H9 (cell line): ENCODE measurements at regions not wholly inside any gene's neighbourhood (a gene's known extent, or its start where the extent isn't known, plus 50 kb on each side); places are given as distances from the start of the nearest gene placed in this dataset.

Experiments used
- DNase-seq: peaks from one replicate; pipeline ENCODE4 v3.0.0-alpha.2; 2017
- H2AFZ ChIP-seq: one replicate; pipeline ENCODE4 v1.6.1; 2013; ENCODE audit warnings: mild to moderate bottlenecking, low read length, control low read depth, moderate library complexity
- H2AK5ac ChIP-seq: 2 replicates; pipeline ENCODE4 v1.6.1; 2013; ENCODE audit warnings: low read length, control low read depth, mixed read lengths; ENCODE audit not compliant: insufficient read length
- H2BK120ac ChIP-seq: one replicate; pipeline ENCODE4 v1.6.1; 2013; ENCODE audit warnings: low read depth, mild to moderate bottlenecking, low read length, control low read depth, inconsistent platforms; ENCODE audit not compliant: poor library complexity, severe bottlenecking
- H2BK12ac ChIP-seq: 2 replicates; pipeline ENCODE4 v1.6.1; 2013; ENCODE audit warnings: low read length, control low read depth, mixed read lengths, low read depth; ENCODE audit not compliant: insufficient read length
- H2BK15ac ChIP-seq: 2 replicates; pipeline ENCODE4 v1.6.1; 2013; ENCODE audit warnings: low read depth, low read length, control low read depth
- H2BK20ac ChIP-seq: one replicate; pipeline ENCODE4 v1.6.1; 2013; ENCODE audit warnings: low read depth, mild to moderate bottlenecking, low read length, control low read depth, inconsistent platforms; ENCODE audit not compliant: poor library complexity, severe bottlenecking
- H2BK5ac ChIP-seq: 2 replicates; pipeline ENCODE4 v1.6.1; 2013; ENCODE audit warnings: low read length, control low read depth, mixed read lengths; ENCODE audit not compliant: insufficient read length
- H3K14ac ChIP-seq: 2 replicates; pipeline ENCODE4 v1.6.1; 2013; ENCODE audit warnings: low read length, control low read depth; ENCODE audit not compliant: insufficient read depth
- H3K18ac ChIP-seq: 2 replicates; pipeline ENCODE4 v1.6.1; 2013; ENCODE audit warnings: low read depth, mild to moderate bottlenecking, mixed read lengths, low read length, control low read depth; ENCODE audit not compliant: insufficient read length
- H3K23ac ChIP-seq: 2 replicates; pipeline ENCODE4 v1.6.1; 2013; ENCODE audit warnings: low read length, control low read depth, mixed read lengths, low read depth; ENCODE audit not compliant: insufficient read length
- H3K23me2 ChIP-seq: 2 replicates; pipeline ENCODE4 v1.6.1; 2013; ENCODE audit warnings: low read depth, mild to moderate bottlenecking, mixed read lengths, low read length, control low read depth; ENCODE audit not compliant: insufficient read length, poor library complexity, severe bottlenecking
- H3K27ac ChIP-seq: 2 replicates; pipeline ENCODE4 v1.5.1; 2013; ENCODE audit warnings: low read length, control low read depth, mixed read lengths, low read depth; ENCODE audit not compliant: insufficient read length
- H3K27me3 ChIP-seq: 2 replicates; pipeline ENCODE4 v1.6.1; 2013; ENCODE audit warnings: low read length, control low read depth, inconsistent platforms; ENCODE audit not compliant: insufficient read depth
- H3K4ac ChIP-seq: 2 replicates; pipeline ENCODE4 v1.6.1; 2013; ENCODE audit warnings: low read depth, mild to moderate bottlenecking, control low read depth, inconsistent platforms, low read length, moderate library complexity
- H3K4me1 ChIP-seq: 2 replicates; pipeline ENCODE4 v1.6.1; 2013; ENCODE audit warnings: low read length, control low read depth, inconsistent platforms; ENCODE audit not compliant: insufficient read depth
- H3K4me2 ChIP-seq: 2 replicates; pipeline ENCODE4 v1.6.1; 2013; ENCODE audit warnings: low read length, control low read depth, mixed read lengths; ENCODE audit not compliant: insufficient read length, insufficient read depth
- H3K56ac ChIP-seq: 2 replicates; pipeline ENCODE4 v1.6.1; 2013; ENCODE audit warnings: low read depth, mild to moderate bottlenecking, mixed read lengths, low read length, control low read depth; ENCODE audit not compliant: insufficient read length
- H3K79me1 ChIP-seq: 2 replicates; pipeline ENCODE4 v1.6.1; 2013; ENCODE audit warnings: low read depth, mild to moderate bottlenecking, moderate library complexity, low read length, control low read depth, inconsistent platforms; ENCODE audit not compliant: insufficient read depth, poor library complexity, severe bottlenecking
- H3K79me2 ChIP-seq: 2 replicates; pipeline ENCODE4 v1.6.1; 2013; ENCODE audit warnings: low read length, control low read depth, inconsistent platforms; ENCODE audit not compliant: insufficient read depth
- H3K9ac ChIP-seq: 2 replicates; pipeline ENCODE4 v1.6.1; 2013; ENCODE audit warnings: low read length, control low read depth, mixed read lengths; ENCODE audit not compliant: insufficient read length; ENCODE audit errors: extremely low read depth
- H3K9me3 ChIP-seq: one replicate; pipeline ENCODE4 v1.6.1; 2013; ENCODE audit warnings: low read depth, low read length, inconsistent platforms; ENCODE audit not compliant: control insufficient read depth
- H3T11ph ChIP-seq: one replicate; pipeline ENCODE4 v1.6.1; 2013; ENCODE audit warnings: mild to moderate bottlenecking, low read length, control low read depth, inconsistent platforms
- H4K20me1 ChIP-seq: one replicate; pipeline ENCODE4 v1.6.1; 2013; ENCODE audit not compliant: control insufficient read depth, insufficient read length, insufficient read depth
- H4K5ac ChIP-seq: 2 replicates; pipeline ENCODE4 v1.6.1; 2013; ENCODE audit warnings: low read depth, mild to moderate bottlenecking, mixed read lengths, low read length, control low read depth; ENCODE audit not compliant: insufficient read length
- H4K8ac ChIP-seq: replicated peaks from 2 replicates; pipeline ENCODE4 v1.6.1; 2013; ENCODE audit warnings: low read length, control low read depth, mixed read lengths, low read depth; ENCODE audit not compliant: insufficient read length
- H4K91ac ChIP-seq: 2 replicates; pipeline ENCODE4 v1.6.1; 2013; ENCODE audit warnings: low read depth, mild to moderate bottlenecking, moderate library complexity, mixed read lengths, low read length, control low read depth; ENCODE audit not compliant: insufficient read length
- H3K27ac Mint-ChIP-seq, 3 experiments: 2 replicates in 2 of 3; 3 replicates in 1 of 3; pipeline ENCODE4 v1.8.0; 2020 to 2021; ENCODE audit warnings: mixed read lengths in 3 of 3, mild to moderate bottlenecking in 1 of 3, moderate library complexity in 1 of 3
- H3K27me3 Mint-ChIP-seq: 2 replicates; pipeline ENCODE4 v1.8.0; 2021; ENCODE audit warnings: low read depth, mild to moderate bottlenecking, moderate library complexity, mixed read lengths
- H3K36me3 Mint-ChIP-seq, 3 experiments: 2 replicates in 2 of 3; 3 replicates in 1 of 3; pipeline ENCODE4 v1.8.0; 2020 to 2021; ENCODE audit warnings: low read depth in 3 of 3, mixed read lengths in 3 of 3; ENCODE audit not compliant: insufficient read depth in 1 of 3
- H3K4me1 Mint-ChIP-seq, 2 experiments: 2 replicates each; pipeline ENCODE4 v1.8.0; 2020; ENCODE audit warnings: mixed read lengths in 2 of 2
- H3K4me3 Mint-ChIP-seq, 2 experiments: 2 replicates in 1 of 2; 3 replicates in 1 of 2; pipeline ENCODE4 v1.8.0; 2020 to 2021; ENCODE audit warnings: mild to moderate bottlenecking in 2 of 2, mixed read lengths in 2 of 2, moderate library complexity in 1 of 2
- H3K9me3 Mint-ChIP-seq, 2 experiments: 2 replicates in 1 of 2; 3 replicates in 1 of 2; pipeline ENCODE4 v1.8.0; 2020; ENCODE audit warnings: mild to moderate bottlenecking in 2 of 2, mixed read lengths in 2 of 2, moderate library complexity in 1 of 2
- WGBS: extraction: QIAGEN DNeasy Blood & Tissue Kit; methylation state at CpG from one replicate; pipeline ENCODE4 v1.1.7; 2013; ENCODE audit warnings: missing lambda C conversion rate, low lambda C conversion rate, mixed read lengths; ENCODE audit not compliant: insufficient read length; ENCODE audit errors: extremely low coverage; 5-methylcytosine and 5-hydroxymethylcytosine counted together
- TF ChIP-seq, protein P1 (sequence below): fragments of 200-600 bp; sonication (generic); conservative IDR thresholded peaks from 3 replicates; pipeline ENCODE4 v1.8.0; 2021; ENCODE audit warnings: antibody characterized with exemption, mild to moderate bottlenecking

GRCh38 chr2:12282780-12283695 lies 433.7 kb upstream of the TRIB2 start:
- Histone ChIP-seq H3K14ac (no peak overlapping the region), H3K56ac (no peak overlapping the region), H3K4me2 (no peak overlapping the region), H3K23ac (no peak overlapping the region), H2BK20ac (no peak overlapping the region), H2AK5ac (no peak overlapping the region), H2BK15ac (no peak overlapping the region), H3K9me3 (no peaks in the 10 kb centered on the region), H2BK12ac (no peak overlapping the region), H3K4me1 (no peaks in the 10 kb centered on the region), H4K5ac (no peak overlapping the region), H2BK120ac (no peak overlapping the region), H3K9ac (no peak overlapping the region), H3K4ac (no peak overlapping the region), H3K79me2 (no peaks in the 10 kb centered on the region), H4K91ac (no peak overlapping the region), H2BK5ac (no peak overlapping the region), H3T11ph (no peak overlapping the region), H3K23me2 (no peaks in the 10 kb centered on the region), H3K18ac (no peak overlapping the region), H2AFZ (no peak overlapping the region), H3K79me1 (no peaks in the 10 kb centered on the region), H4K20me1 (no peaks in the 10 kb centered on the region), H4K8ac (no peak overlapping the region), H3K27ac (no peak overlapping the region), H3K27me3 (no peaks in the 10 kb centered on the region)
- Mint-ChIP-seq H3K27ac (no peak overlapping the region), H3K4me3 (no peak overlapping the region), H3K4me1 (peaks cover 7 to 10% of the 10 kb centered on the region in 2 experiments), H3K9me3 (peaks cover 15 to 19% of the 10 kb centered on the region in 2 experiments), H3K36me3 (peaks cover 3 to 22% (median 3%) of the 10 kb centered on the region in 3 experiments; a peak in 6 of 7 replicates), H3K27me3 (no peaks in the 10 kb centered on the region)
- no CpG with 5 or more reads among the region's 3 CpGs for WGBS
- TF ChIP-seq, protein P1, sequence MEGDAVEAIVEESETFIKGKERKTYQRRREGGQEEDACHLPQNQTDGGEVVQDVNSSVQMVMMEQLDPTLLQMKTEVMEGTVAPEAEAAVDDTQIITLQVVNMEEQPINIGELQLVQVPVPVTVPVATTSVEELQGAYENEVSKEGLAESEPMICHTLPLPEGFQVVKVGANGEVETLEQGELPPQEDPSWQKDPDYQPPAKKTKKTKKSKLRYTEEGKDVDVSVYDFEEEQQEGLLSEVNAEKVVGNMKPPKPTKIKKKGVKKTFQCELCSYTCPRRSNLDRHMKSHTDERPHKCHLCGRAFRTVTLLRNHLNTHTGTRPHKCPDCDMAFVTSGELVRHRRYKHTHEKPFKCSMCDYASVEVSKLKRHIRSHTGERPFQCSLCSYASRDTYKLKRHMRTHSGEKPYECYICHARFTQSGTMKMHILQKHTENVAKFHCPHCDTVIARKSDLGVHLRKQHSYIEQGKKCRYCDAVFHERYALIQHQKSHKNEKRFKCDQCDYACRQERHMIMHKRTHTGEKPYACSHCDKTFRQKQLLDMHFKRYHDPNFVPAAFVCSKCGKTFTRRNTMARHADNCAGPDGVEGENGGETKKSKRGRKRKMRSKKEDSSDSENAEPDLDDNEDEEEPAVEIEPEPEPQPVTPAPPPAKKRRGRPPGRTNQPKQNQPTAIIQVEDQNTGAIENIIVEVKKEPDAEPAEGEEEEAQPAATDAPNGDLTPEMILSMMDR: no peak
- DNase-seq: no peak
